CD4-positive, CD25-positive, alpha-beta regulatory T cell (primary cell): ENCODE measurements at regions not wholly inside any gene's neighbourhood (a gene's known extent, or its start where the extent isn't known, plus 50 kb on each side); places are given as distances from the start of the nearest gene placed in this dataset.

ENCODE experiments used
- ATAC-seq, 2 donors: fragments of 150-1000 bp; cut with Tn5 transposase; one replicate each; pipeline ENCODE4 v1.10.0; 2021; ENCODE audit warnings: low read depth in 2 of 2, moderate number of reproducible peaks in 2 of 2, moderate library complexity in 1 of 2
- DNase-seq, 3 donors: peaks; one replicate each; pipeline versions ENCODE4 v3.0.0 to v3.0.0-alpha.2; 2012 to 2022; ENCODE audit warnings: mixed read lengths in 1 of 3
- H3K27ac ChIP-seq: one replicate; pipeline ENCODE4 v1.7.0; 2013; ENCODE audit warnings: mild to moderate bottlenecking, low read length; ENCODE audit not compliant: insufficient read depth, poor library complexity, severe bottlenecking
- H3K27me3 ChIP-seq: one replicate; pipeline ENCODE4 v1.7.0; 2013; ENCODE audit warnings: low read length; ENCODE audit not compliant: control insufficient read depth, insufficient read depth
- H3K36me3 ChIP-seq: one replicate; pipeline ENCODE4 v1.7.0; 2013; ENCODE audit warnings: mild to moderate bottlenecking, low read length, moderate library complexity; ENCODE audit not compliant: control insufficient read depth, insufficient read depth
- H3K4me1 ChIP-seq: 2 replicates; pipeline ENCODE4 v1.7.0; 2013; ENCODE audit warnings: mild to moderate bottlenecking, low read length; ENCODE audit not compliant: insufficient read depth, control insufficient read depth, poor library complexity, severe bottlenecking
- H3K4me3 ChIP-seq: one replicate; pipeline ENCODE4 v1.7.0; 2013; ENCODE audit warnings: low read depth, mild to moderate bottlenecking, low read length, moderate library complexity
- H3K9me3 ChIP-seq, 2 experiments: 1 replicate in 1 of 2; 2 replicates in 1 of 2; pipeline ENCODE4 v1.7.0; 2013; ENCODE audit warnings: low read length in 2 of 2, mild to moderate bottlenecking in 1 of 2, moderate library complexity in 1 of 2; ENCODE audit not compliant: control insufficient read depth in 2 of 2
- H3K27ac Mint-ChIP-seq, 3 donors: one replicate each; pipeline ENCODE4 v1.8.0; 2020 to 2022; ENCODE audit warnings: mild to moderate bottlenecking in 3 of 3, mixed read lengths in 3 of 3, moderate library complexity in 2 of 3
- H3K27me3 Mint-ChIP-seq: one replicate; pipeline ENCODE4 v1.8.0; 2022; ENCODE audit warnings: mild to moderate bottlenecking, mixed read lengths
- H3K36me3 Mint-ChIP-seq: one replicate; pipeline ENCODE4 v1.8.0; 2020; ENCODE audit warnings: mixed read lengths
- H3K4me1 Mint-ChIP-seq, 4 donors: one replicate each; pipeline ENCODE4 v1.8.0; 2020 to 2022; ENCODE audit warnings: mixed read lengths in 4 of 4, mild to moderate bottlenecking in 1 of 4
- H3K4me3 Mint-ChIP-seq, 4 donors: one replicate each; pipeline ENCODE4 v1.8.0; 2020 to 2022; ENCODE audit warnings: mild to moderate bottlenecking in 4 of 4, mixed read lengths in 4 of 4, moderate library complexity in 3 of 4
- H3K9me3 Mint-ChIP-seq, 7 donors: one replicate each; pipeline ENCODE4 v1.8.0; 2020 to 2022; ENCODE audit warnings: mixed read lengths in 7 of 7, mild to moderate bottlenecking in 3 of 7, moderate library complexity in 2 of 7

- DNase-seq: peak; percentile 24 to 60 (median 41)
- H3K36me3 ChIP-seq: no peaks in the 10 kb centered on the region
- Mint-ChIP-seq H3K4me1 (peaks cover 12 to 38% (median 26%) of the 10 kb centered on the region in 4 donors), H3K9me3 (peaks cover 0 to under 1% (median 0%) of the 10 kb centered on the region in 7 donors), H3K27me3 (no peaks in the 10 kb centered on the region), H3K4me3 (no peak overlapping the region), H3K36me3 (no peaks in the 10 kb centered on the region), H3K27ac (no peak overlapping the region)
- peak overlapping the region; percentile 85 for H3K27ac ChIP-seq
- no peaks in the 10 kb centered on the region for H3K27me3 ChIP-seq
- no peaks in the 10 kb centered on the region for H3K9me3 ChIP-seq
- peak overlapping the region; percentile 96 for H3K4me3 ChIP-seq
- H3K4me1 ChIP-seq: peaks cover 46% of the 10 kb centered on the region
- ATAC-seq: peak in 1 of 2 donors; percentile 3
Observed at GRCh38 chr1:198935306-198935921, 296.6 kb downstream of the PTPRC start.

DNA sequence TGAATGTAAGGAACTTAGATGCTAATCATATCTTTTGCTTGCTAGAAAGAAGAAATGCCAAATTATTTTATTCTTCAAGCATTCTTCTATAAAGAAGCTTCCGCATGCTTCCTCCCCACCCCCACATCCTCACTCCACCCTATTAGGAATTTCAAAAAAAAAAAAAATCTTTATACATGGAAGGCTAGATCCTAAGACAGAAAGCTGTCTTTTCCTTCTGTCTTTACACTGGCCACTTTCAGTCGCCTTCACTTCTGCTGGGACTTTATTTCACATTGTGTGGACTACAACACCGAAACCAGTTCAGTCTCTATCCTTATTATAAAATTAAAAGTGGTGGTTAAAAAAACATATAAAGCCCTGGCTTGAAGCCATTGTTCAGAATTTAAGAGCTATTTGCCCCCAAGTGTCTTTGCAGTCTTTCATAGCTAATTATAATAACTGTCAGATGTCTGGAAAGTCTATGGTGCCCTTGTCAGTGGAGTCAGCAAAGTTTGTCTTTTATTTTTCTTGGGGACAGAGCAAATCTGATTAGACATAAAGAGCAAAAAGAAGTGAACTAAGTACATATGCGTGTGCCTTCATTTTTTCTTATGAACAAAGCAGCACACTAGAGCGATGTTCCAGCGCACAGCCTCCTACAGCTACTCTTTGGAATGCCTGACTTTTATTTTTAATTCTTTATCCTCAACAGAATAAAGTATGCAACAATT is 297.7 kb downstream of the PTPRC start:
- Histone ChIP-seq H3K27me3 (no peaks in the 10 kb centered on the region), H3K4me1 (peaks cover 37% of the 10 kb centered on the region), H3K36me3 (no peaks in the 10 kb centered on the region), H3K4me3 (peak overlapping the region; percentile 96), H3K27ac (peak overlapping the region; percentile 85), H3K9me3 (no peaks in the 10 kb centered on the region)
- H3K27me3 Mint-ChIP-seq: no peaks in the 10 kb centered on the region
- DNase-seq (peak in 2 of 3 donors; percentile 17 to 27), ATAC-seq (no peak)
- H3K4me3 Mint-ChIP-seq: no peak overlapping the region
- peak overlapping the region in 2 of 3 donors; percentile 87 for H3K27ac Mint-ChIP-seq
- peaks cover 0 to 2% (median 0%) of the 10 kb centered on the region in 7 donors for H3K9me3 Mint-ChIP-seq
- H3K36me3 Mint-ChIP-seq: no peaks in the 10 kb centered on the region
- H3K4me1 Mint-ChIP-seq: peaks cover 12 to 33% (median 25%) of the 10 kb centered on the region in 4 donors

- Histone ChIP-seq H3K4me1 (peaks cover 31% of the 10 kb centered on the region), H3K27me3 (no peaks in the 10 kb centered on the region), H3K4me3 (peak overlapping the region; percentile 96), H3K36me3 (no peaks in the 10 kb centered on the region), H3K27ac (peak overlapping the region; percentile 85), H3K9me3 (no peaks in the 10 kb centered on the region)
- no peaks in the 10 kb centered on the region for H3K27me3 Mint-ChIP-seq
- H3K9me3 Mint-ChIP-seq: peaks cover 0 to 2% (median 0%) of the 10 kb centered on the region in 7 donors
- no peaks in the 10 kb centered on the region for H3K36me3 Mint-ChIP-seq
- ATAC-seq (peak; percentile 88 to 90), DNase-seq (peak; percentile 30 to 91 (median 71))
- no peak overlapping the region for H3K4me3 Mint-ChIP-seq
- peaks cover 10 to 31% (median 22%) of the 10 kb centered on the region in 4 donors for H3K4me1 Mint-ChIP-seq
- peak overlapping the region in 2 of 3 donors; percentile 44 to 87 for H3K27ac Mint-ChIP-seq
Observed at GRCh38 chr1:198937231-198938031, 298.6 kb downstream of the PTPRC start.

DNA sequence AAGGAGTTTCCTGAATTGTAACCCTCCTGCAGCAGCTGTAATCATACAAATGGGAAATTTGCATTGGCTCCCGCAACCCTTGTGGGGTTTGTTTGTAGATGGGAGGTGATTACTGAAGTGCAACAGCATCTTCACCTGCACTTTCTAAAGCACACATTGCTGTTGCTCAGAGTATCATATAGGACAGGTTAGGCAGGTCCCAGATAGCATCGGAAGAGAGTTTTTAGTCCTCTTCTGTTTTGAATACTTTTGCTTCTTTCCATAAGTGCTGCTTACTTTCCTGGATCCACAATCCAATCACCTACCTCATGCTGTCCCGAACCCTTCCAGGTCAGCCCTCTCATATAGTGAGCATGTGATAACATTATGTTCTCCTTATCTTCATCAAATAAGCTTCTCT is 300.4 kb downstream of the PTPRC start:
- H3K4me3 Mint-ChIP-seq: peak overlapping the region in 1 of 4 donors; percentile 43
- Histone ChIP-seq H3K36me3 (no peaks in the 10 kb centered on the region), H3K9me3 (no peaks in the 10 kb centered on the region), H3K27ac (no peak overlapping the region), H3K4me1 (peaks cover 15% of the 10 kb centered on the region), H3K27me3 (no peaks in the 10 kb centered on the region), H3K4me3 (no peak overlapping the region)
- H3K27ac Mint-ChIP-seq: no peak overlapping the region
- DNase-seq: no peak
- H3K4me1 Mint-ChIP-seq: peaks cover 7 to 17% (median 15%) of the 10 kb centered on the region in 4 donors
- H3K36me3 Mint-ChIP-seq: no peaks in the 10 kb centered on the region
- peaks cover 0 to 2% (median 0%) of the 10 kb centered on the region in 7 donors for H3K9me3 Mint-ChIP-seq
- ATAC-seq: no peak
- H3K27me3 Mint-ChIP-seq: no peaks in the 10 kb centered on the region

GRCh38 chr1:198939956-198940355 is 301.1 kb downstream of the PTPRC start:
- H3K36me3 ChIP-seq: no peaks in the 10 kb centered on the region
- Mint-ChIP-seq H3K36me3 (no peaks in the 10 kb centered on the region), H3K9me3 (peaks cover 0 to 2% (median 0%) of the 10 kb centered on the region in 7 donors), H3K4me3 (no peak overlapping the region), H3K27ac (no peak overlapping the region), H3K27me3 (no peaks in the 10 kb centered on the region), H3K4me1 (peaks cover 7 to 17% (median 14%) of the 10 kb centered on the region in 4 donors)
- peaks cover 15% of the 10 kb centered on the region for H3K4me1 ChIP-seq
- DNase-seq (no peak), ATAC-seq (no peak)
- no peaks in the 10 kb centered on the region for H3K27me3 ChIP-seq
- H3K4me3 ChIP-seq: no peak overlapping the region
- no peak overlapping the region for H3K27ac ChIP-seq
- H3K9me3 ChIP-seq: no peaks in the 10 kb centered on the region

DNA sequence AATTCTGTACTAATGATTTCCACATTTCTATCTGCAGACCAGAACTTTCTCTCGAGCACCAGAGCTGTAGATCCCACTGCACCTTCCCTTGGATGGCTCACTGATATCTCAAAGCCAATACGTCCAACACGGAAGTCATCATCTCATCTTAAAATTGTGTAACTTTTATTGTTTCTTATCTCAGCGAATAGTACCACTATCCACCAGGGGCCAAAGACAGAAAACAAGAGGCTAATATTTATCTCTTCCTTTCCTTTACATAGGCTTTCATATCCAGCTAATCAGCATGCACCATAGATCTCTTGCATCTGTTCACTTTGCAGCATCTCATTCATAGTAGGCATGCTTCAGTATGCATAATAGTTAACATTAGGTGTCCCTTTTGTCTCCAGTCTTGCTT is 303.6 kb downstream of the PTPRC start:
- Histone ChIP-seq H3K27me3 (no peaks in the 10 kb centered on the region), H3K27ac (no peak overlapping the region), H3K9me3 (no peaks in the 10 kb centered on the region), H3K4me1 (peaks cover 3% of the 10 kb centered on the region), H3K36me3 (no peaks in the 10 kb centered on the region), H3K4me3 (no peak overlapping the region)
- ATAC-seq: no peak
- Mint-ChIP-seq H3K27me3 (no peaks in the 10 kb centered on the region), H3K4me3 (no peak overlapping the region), H3K27ac (no peak overlapping the region), H3K4me1 (peaks cover 2 to 4% (median 4%) of the 10 kb centered on the region in 4 donors), H3K36me3 (no peaks in the 10 kb centered on the region), H3K9me3 (peaks cover 0 to 4% (median 0%) of the 10 kb centered on the region in 7 donors)
- no peak for DNase-seq

DNA sequence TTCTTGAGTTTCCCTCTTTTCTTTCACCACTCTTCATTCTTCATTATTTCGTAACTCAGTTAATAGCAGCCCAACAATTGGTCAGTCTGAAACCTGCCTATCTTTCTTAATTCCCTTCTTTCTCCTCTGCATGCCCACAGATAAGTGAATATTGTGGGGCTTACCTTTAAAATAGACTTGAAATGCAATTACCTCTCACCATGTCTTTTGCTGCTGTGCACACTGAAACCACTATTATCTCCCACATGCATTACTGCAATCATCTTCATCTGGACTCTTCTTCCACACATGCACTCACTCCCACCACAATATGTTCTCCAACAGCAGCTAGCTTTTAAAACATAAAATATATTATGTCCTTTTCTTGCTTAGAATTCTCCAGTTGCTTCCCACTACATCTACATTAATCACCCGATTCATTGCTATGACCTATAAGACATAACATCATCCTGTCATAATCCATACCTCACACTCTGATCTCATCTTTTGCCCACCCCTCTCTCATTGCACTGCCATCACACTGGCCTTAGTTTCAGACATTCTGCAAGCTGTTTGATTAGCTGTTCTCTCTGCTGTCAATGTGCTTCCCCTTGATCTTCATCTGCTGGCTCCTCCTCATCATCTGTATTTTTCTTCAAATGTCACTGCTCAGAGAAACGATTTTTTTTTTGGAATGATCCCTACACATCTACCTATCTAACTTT is 304.8 kb downstream of the PTPRC start:
- ATAC-seq (no peak), DNase-seq (no peak)
- Histone ChIP-seq H3K4me1 (no peaks in the 10 kb centered on the region), H3K4me3 (no peak overlapping the region), H3K27me3 (no peaks in the 10 kb centered on the region), H3K27ac (no peak overlapping the region), H3K9me3 (no peaks in the 10 kb centered on the region), H3K36me3 (no peaks in the 10 kb centered on the region)
- Mint-ChIP-seq H3K36me3 (no peaks in the 10 kb centered on the region), H3K4me1 (no peaks in the 10 kb centered on the region), H3K27me3 (no peaks in the 10 kb centered on the region), H3K27ac (no peak overlapping the region), H3K4me3 (no peak overlapping the region), H3K9me3 (peaks cover 0 to 4% (median 0%) of the 10 kb centered on the region in 7 donors)
